Activated CD4-positive, CD25-positive, alpha-beta regulatory T cell (primary cell): ENCODE measurements at regions not wholly inside any gene's neighbourhood (a gene's known extent, or its start where the extent isn't known, plus 50 kb on each side); places are given as distances from the start of the nearest gene placed in this dataset.

ENCODE experiments used
- DNase-seq, 4 experiments: peaks; one replicate each; lab custom pipeline; 2025; lab: John Stamatoyannopoulos, UW

DNA sequence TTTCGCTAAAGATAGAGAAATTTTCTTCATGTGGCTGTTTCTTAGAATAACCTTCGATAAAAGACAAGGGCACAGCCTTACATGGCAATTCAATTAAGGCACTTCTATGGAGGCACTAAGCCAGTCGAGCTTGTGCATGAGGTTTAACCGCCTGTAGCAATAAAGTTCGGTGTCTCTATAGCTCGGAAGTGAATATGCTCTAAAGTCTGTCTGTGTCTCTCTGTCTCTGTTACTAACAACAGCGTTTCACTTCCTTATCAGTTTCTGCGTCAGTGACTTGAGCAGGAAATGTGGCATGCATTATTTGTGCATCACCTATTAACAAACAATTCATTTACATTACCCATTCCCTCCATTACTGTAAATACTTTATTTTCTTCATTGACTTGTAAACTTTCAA lies 365.1 kb upstream of the NETO1 start:
- DNase-seq = no peak

DNA sequence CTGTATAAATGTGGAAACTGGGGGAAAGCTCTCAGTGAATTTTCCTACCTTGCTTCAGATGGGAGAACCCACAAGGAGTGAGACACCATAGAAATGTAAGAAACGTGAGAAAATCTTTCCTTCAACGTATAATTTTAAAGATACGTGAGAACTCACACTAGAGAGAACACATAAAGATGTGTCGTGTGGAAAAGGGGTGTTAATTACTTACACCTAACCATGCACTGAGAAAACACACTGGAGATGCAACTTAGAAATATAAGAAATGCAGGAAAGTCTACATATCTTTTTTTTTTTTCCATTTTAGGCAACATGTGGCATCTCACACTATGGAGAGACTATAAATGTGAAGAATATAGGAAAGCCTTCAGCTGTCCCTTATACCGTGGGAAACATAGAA lies 352.9 kb upstream of the NETO1 start:
- no peak for DNase-seq

GRCh38 chr18:73218293-73218692 lies 350.5 kb upstream of the NETO1 start:
- DNase-seq = no peak

DNA sequence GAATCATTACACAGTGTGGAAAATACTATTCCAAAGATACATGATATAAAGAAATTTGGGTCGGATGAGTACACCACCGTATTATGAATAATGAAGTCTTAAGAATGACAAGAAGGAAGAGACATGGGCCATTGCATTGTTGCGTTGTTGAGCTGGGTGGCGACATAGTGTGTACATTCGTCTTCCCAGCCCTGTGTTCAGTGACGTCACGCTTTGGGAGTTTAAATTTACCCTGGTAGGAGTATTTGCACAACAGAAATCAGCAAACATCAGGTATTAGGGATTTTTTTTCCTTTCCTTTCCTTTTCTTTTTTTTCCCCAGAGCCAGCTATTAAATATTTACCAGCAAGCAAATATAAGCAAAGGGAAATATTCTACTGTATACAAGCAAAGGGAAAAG lies 347.2 kb upstream of the NETO1 start:
- DNase-seq = no peak

DNA sequence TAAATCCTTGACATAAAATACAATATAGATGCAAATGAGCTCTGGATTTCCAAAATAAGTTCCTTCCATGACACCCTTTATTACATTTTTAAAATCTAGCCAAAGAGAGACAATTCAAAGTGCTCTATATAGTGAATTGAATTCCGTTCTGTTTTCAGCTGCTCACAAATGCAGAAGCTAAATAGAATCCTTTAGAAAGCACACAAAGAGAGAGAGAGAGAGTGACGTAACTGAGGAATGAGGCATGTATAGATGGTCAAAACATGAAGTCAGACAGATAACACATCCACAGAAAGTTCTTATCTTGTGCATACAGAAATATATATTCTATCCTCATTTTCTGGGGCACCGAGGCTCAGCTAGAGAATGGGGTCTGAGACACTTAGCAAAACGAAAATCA lies 344.7 kb upstream of the NETO1 start:
- no peak for DNase-seq

DNA sequence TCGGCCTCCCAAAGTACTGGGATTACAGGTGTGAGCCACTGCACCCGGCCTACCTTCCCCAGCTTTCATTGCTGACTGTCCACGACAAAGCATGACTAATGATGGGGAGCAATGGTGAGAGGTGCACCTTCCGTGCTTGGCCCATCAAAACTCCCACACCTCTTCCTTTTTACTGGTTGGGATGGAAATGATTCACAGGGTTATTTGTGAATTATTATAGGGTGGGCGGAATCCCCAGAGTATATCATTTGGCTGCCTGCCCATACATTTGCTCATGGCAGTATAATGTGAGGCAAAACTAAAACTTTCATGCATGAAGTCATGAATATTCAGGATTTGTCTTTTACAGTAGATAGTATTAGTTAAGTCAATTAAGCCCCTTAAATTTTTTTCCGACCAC lies 334.2 kb upstream of the NETO1 start:
- no peak for DNase-seq

DNA sequence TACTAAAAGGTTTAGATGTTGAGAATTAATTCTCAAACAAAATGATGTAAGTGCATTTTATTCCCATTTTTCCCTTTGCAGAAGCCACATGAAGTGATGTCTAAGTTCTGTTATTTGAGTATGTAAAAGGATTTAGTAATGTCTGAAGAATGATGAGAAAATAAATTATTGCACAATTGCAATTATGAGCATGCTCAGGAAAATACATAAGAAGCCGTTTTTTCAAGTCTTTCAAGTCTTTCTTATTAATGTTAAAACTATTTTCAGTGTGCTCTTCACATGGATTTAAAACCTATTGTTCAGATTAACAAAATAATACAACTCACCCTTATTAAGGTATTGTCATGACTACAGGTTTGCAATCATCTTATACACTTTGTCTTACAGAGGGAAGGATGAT lies 331.4 kb upstream of the NETO1 start:
- no peak for DNase-seq

GRCh38 chr18:73189718-73190117 lies 321.9 kb upstream of the NETO1 start:
- no peak for DNase-seq

- DNase-seq = no peak
These were observed 300.4 kb upstream of the NETO1 start for GRCh38 chr18:73168236-73168635.

- no peak for DNase-seq
These were observed 296.6 kb upstream of the NETO1 start for GRCh38 chr18:73164430-73164829.

GRCh38 chr18:73163236-73163635 lies 295.4 kb upstream of the NETO1 start:
- no peak for DNase-seq

- no peak for DNase-seq
These were observed 288.3 kb upstream of the NETO1 start for GRCh38 chr18:73156117-73156516.

- no peak for DNase-seq
These were observed 285.5 kb upstream of the NETO1 start for GRCh38 chr18:73153271-73153670.

GRCh38 chr18:73151086-73151485 lies 283.3 kb upstream of the NETO1 start:
- DNase-seq = no peak

DNA sequence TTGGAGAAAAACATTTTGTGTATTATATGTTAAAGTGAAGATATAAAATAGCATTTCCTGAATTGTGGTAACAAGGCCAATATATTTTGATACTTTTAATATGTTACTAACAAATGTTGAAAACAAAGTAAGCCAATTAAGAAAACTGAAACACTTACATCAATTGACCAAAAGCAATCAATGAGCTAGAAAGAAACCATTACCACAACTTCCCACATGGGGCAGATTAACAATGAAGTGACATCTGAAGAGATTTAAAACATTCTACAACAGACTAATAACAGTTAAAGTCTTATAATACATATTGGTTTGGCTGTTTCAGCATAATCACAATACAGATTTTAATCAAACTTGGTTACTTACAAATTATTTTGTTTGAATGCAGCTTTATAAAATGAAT lies 282.4 kb upstream of the NETO1 start:
- DNase-seq = no peak

DNA sequence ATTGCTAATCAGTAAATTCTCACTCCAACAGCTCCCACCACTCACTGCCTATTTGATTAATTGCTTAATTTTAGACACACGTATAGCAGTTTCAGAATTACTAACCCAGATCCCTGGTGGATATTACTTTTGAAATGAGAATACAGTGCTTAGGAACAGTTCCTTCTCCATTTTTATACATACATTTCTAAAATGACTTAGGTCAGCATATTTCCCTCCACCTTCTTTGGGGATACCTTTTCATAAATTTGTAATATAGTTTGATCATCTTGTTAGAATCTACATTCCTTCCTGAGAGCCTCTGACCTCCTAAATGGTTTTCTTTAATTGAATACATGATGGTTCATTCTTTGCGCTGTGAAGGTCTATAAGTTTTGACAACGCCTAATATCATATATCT lies 279.8 kb upstream of the NETO1 start:
- DNase-seq = no peak

GRCh38 chr18:73144030-73144429 lies 276.2 kb upstream of the NETO1 start:
- DNase-seq = no peak

GRCh38 chr18:73136134-73136533 lies 268.3 kb upstream of the NETO1 start:
- no peak for DNase-seq

GRCh38 chr18:73124175-73124574 lies 256.4 kb upstream of the NETO1 start:
- DNase-seq = no peak

- no peak for DNase-seq
These were observed 253.4 kb upstream of the NETO1 start for GRCh38 chr18:73121207-73121606.

- DNase-seq = no peak
These were observed 252.8 kb upstream of the NETO1 start for GRCh38 chr18:73120626-73121025.

- no peak for DNase-seq
These were observed 251.8 kb upstream of the NETO1 start for GRCh38 chr18:73119574-73119973.

- no peak for DNase-seq
These were observed 250.5 kb upstream of the NETO1 start for GRCh38 chr18:73118121-73118816.

DNA sequence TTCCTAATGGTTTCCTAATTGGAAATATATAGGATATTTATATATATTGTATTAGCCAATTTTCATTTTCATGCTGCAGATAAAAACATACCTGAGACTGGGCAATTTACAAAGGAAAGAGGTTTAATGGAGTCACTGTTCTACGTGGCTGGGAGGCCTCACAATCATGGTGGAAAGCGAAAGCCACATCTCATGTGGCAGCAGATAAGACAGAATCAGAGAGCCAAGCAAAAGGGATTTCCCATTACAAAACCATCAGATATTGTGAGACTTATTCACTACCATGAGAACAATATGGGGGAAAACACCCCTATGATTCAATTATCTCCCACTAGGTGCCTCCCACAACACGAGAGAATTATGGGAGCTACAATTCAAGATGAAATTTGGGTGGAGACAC lies 242.5 kb upstream of the NETO1 start:
- DNase-seq = no peak

GRCh38 chr18:73101977-73102376 lies 234.2 kb upstream of the NETO1 start:
- no peak for DNase-seq
